GM12891 (cell line): ENCODE measurements at regions not wholly inside any gene's neighbourhood (a gene's known extent, or its start where the extent isn't known, plus 50 kb on each side); places are given as distances from the start of the nearest gene placed in this dataset.

Source experiments
- POLR2A ChIP-seq: IDR thresholded peaks from 2 replicates; pipeline ENCODE4 v1.6.1; 2011; ENCODE audit warnings: low read depth, low read length, control low read depth
- POLR2AphosphoS5 ChIP-seq: IDR thresholded peaks from 2 replicates; pipeline ENCODE4 v1.6.1; 2011; ENCODE audit warnings: low read depth, low read length, control low read depth
- SPI1 ChIP-seq: IDR thresholded peaks from 2 replicates; pipeline ENCODE4 v1.6.1; 2011; ENCODE audit warnings: low read depth, low read length, control low read depth
- TAF1 ChIP-seq: IDR thresholded peaks from 2 replicates; pipeline ENCODE4 v1.6.1; 2011; ENCODE audit warnings: low read depth, low read length, control low read depth

DNA sequence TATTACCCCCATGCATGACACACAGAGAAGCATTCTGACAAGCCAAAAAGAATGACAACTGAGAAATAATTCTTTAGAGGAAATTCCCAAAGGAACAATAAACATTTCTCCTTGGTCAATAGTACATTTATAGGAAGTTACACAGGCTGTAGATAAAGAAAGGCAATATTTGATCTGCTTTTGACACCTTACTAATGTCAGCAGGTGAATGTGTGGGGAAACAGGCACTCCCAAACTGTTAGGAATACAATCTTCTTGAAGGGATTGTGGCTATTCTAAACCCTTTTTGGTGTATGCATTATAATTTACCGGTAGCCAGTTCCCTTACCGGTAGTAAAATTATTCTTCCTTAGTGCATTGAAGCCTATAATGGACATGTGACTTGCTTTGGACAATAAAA is 116.1 kb upstream of the FTMT start:
- TF ChIP-seq POLR2AphosphoS5 = no peak
- no peak for TF ChIP-seq POLR2A
- no peak for TF ChIP-seq SPI1
- no peak for TF ChIP-seq TAF1
